ENCODE measurements at regions not wholly inside any gene's neighbourhood (a gene's known extent, or its start where the extent isn't known, plus 50 kb on each side); places are given as distances from the start of the nearest gene placed in this dataset.

DNA sequence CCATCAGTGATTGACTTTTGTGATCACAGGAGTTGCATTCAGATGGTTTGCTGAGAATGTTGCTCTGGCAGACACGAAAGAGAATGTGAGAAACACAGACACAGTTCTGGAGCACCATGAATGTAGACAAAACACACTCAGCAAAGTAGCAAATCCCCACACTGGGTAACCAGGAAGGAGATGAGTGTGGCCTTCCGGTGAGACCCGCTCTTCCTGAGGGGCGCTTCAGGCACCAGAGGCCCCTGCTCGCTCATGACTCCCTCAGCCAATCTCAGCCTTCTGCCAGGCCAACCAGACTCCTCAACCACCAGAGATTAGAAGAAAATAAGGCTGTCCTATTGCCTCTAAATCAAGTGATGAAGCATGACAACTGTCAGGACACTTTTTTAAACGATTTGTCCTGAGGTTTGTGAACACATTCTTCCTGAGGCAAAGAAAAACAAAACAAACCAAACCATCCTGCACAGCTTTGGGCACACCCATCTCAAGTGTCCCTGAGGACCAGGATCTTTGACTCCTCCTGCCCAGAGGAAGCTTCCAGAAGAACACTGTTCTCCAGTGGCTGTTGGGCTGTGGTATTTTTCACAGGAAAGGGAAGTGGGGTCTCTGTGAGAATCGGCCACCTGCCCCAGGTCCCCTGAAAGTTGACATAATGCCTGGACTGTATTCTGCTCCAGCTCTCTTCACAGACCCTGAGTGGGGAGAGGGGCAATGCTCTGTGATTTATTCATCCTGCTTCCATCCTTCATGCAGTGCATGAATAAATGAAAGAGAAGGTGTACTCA is 152.8 kb downstream of the BCL11A start:
- H3K79me2 ChIP-seq (ENCODE audit: insufficient read depth, low read length), result no peaks in the 10 kb centered on the region
- H3F3A ChIP-seq (ENCODE audit: insufficient read depth, low read length), result no peaks in the 10 kb centered on the region
- no peak overlapping the region for H3K27ac ChIP-seq (ENCODE audit: low read depth, low read length, poor library complexity, severe bottlenecking)
- H3K9ac ChIP-seq (ENCODE audit: low read length), result no peak overlapping the region
- no peaks in the 10 kb centered on the region for H4K20me1 ChIP-seq (ENCODE audit: insufficient read depth, low read length)
- no peaks in the 10 kb centered on the region for H3K9me2 ChIP-seq (ENCODE audit: low read depth, low read length)
- H2AFZ ChIP-seq (ENCODE audit: low read length), result no peak overlapping the region
- H3K36me3 ChIP-seq (ENCODE audit: insufficient read depth, low read length), result no peaks in the 10 kb centered on the region
- TF ChIP-seq EZH2 (IDR thresholded peaks at IDR 0.05; ENCODE audit: borderline replicate concordance, low read length), result no peak
- TF ChIP-seq CTCF (IDR thresholded peaks at IDR 0.05; ENCODE audit: low read length), result no peak
- no peaks in the 10 kb centered on the region for H3K27me3 ChIP-seq (ENCODE audit: insufficient read depth, low read length)
- H3K4me2 ChIP-seq (ENCODE audit: low read length), result no peak overlapping the region
- no peaks in the 10 kb centered on the region for H3K4me1 ChIP-seq (ENCODE audit: insufficient read depth, low read length, severe bottlenecking)
- H3K9me3 ChIP-seq (ENCODE audit: low read length), result no peaks in the 10 kb centered on the region
- H3K4me3 ChIP-seq (ENCODE audit: low read depth, low read length, poor library complexity, severe bottlenecking), result no peak overlapping the region

- Histone ChIP-seq H3K4me2 (ENCODE audit: low read length) (no peak overlapping the region), H3K36me3 (ENCODE audit: insufficient read depth, low read length) (no peaks in the 10 kb centered on the region), H3K79me2 (ENCODE audit: insufficient read depth, low read length) (no peaks in the 10 kb centered on the region), H3F3A (ENCODE audit: insufficient read depth, low read length) (no peaks in the 10 kb centered on the region), H3K4me1 (ENCODE audit: insufficient read depth, low read length, severe bottlenecking) (no peaks in the 10 kb centered on the region), H3K9me2 (ENCODE audit: low read depth, low read length) (no peaks in the 10 kb centered on the region), H3K27me3 (ENCODE audit: insufficient read depth, low read length) (no peaks in the 10 kb centered on the region), H4K20me1 (ENCODE audit: insufficient read depth, low read length) (no peaks in the 10 kb centered on the region), H3K27ac (ENCODE audit: low read depth, low read length, poor library complexity, severe bottlenecking) (no peak overlapping the region), H3K4me3 (ENCODE audit: low read depth, low read length, poor library complexity, severe bottlenecking) (no peak overlapping the region), H3K9ac (ENCODE audit: low read length) (no peak overlapping the region), H2AFZ (ENCODE audit: low read length) (no peak overlapping the region), H3K9me3 (ENCODE audit: low read length) (no peaks in the 10 kb centered on the region)
- TF ChIP-seq EZH2 (IDR thresholded peaks at IDR 0.05; ENCODE audit: borderline replicate concordance, low read length) (no peak), CTCF (IDR thresholded peaks at IDR 0.05; ENCODE audit: low read length) (no peak)
Measured at GRCh38 chr2:60394463-60394862, 159.0 kb downstream of the BCL11A start.

DNA sequence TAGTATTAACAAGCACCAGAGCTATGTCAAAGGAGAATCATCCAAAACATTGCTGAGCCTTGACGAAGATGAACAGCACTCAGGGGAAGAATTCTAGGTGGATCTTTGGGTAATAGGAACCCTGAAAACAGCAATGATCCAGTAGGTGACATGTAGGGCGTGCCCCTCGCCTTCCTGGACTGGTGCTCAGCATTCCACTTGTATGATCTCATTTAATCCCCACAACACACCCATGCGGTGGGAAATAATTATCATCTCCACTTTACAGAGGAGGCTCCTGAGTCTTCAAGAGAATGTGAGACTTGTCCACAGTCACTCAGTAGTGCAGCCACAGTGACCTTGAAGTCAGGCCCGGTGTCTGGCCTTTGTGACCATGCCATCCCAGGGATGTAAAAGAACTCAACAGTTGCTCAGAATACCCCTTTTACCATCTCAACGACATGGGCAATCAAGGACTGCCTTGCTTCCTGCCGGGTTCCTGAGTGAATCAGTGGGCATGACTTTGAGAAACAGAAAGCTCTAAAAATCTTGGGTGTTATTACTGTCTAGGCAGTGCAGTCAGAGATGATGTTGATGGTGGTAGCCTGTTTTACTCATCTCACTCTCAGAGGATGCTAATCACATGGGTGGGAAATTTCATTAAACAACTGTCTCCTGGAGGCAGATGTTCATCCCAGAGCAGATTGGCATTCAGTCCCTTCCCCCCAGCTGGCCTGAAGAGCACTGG is 161.6 kb downstream of the BCL11A start:
- TF ChIP-seq CTCF (IDR thresholded peaks at IDR 0.05; ENCODE audit: low read length) (no peak), EZH2 (IDR thresholded peaks at IDR 0.05; ENCODE audit: borderline replicate concordance, low read length) (no peak)
- Histone ChIP-seq H3K4me3 (ENCODE audit: low read depth, low read length, poor library complexity, severe bottlenecking) (no peak overlapping the region), H2AFZ (ENCODE audit: low read length) (no peak overlapping the region), H3K79me2 (ENCODE audit: insufficient read depth, low read length) (no peaks in the 10 kb centered on the region), H4K20me1 (ENCODE audit: insufficient read depth, low read length) (no peaks in the 10 kb centered on the region), H3K36me3 (ENCODE audit: insufficient read depth, low read length) (no peaks in the 10 kb centered on the region), H3K9me3 (ENCODE audit: low read length) (no peaks in the 10 kb centered on the region), H3K9ac (ENCODE audit: low read length) (no peak overlapping the region), H3K27me3 (ENCODE audit: insufficient read depth, low read length) (no peaks in the 10 kb centered on the region), H3K4me1 (ENCODE audit: insufficient read depth, low read length, severe bottlenecking) (no peaks in the 10 kb centered on the region), H3F3A (ENCODE audit: insufficient read depth, low read length) (no peaks in the 10 kb centered on the region), H3K27ac (ENCODE audit: low read depth, low read length, poor library complexity, severe bottlenecking) (no peak overlapping the region), H3K9me2 (ENCODE audit: low read depth, low read length) (no peaks in the 10 kb centered on the region), H3K4me2 (ENCODE audit: low read length) (no peak overlapping the region)

All from OCI-LY1 (cell line).